Endothelial cell of umbilical vein (primary cell): ENCODE measurements at regions not wholly inside any gene's neighbourhood (a gene's known extent, or its start where the extent isn't known, plus 50 kb on each side); places are given as distances from the start of the nearest gene placed in this dataset.

ENCODE experiments used
- BruUV-seq: library from RNA; stranded (reverse); fragments of 400-500 nt; replicated peaks from 2 replicates; lab custom pipeline; 2021; lab: Mats Ljungman, UMichigan
- CTCF ChIA-PET: fragments of 300-600, 350-600 bp; sonication (Branson Sonifier 250); formaldehyde crosslinking; loops from one replicate; lab custom pipeline; 2021; ENCODE audit warnings: antibody characterized with exemption, inconsistent platforms; lab: Charles Lee
- POLR2A ChIA-PET: fragments of 300-600, 350-600 bp; sonication (Branson Sonifier 250); formaldehyde crosslinking; loops from one replicate; lab custom pipeline; 2021; ENCODE audit warnings: antibody characterized with exemption, inconsistent platforms; lab: Charles Lee
- DNase-seq: peaks from one replicate; pipeline ENCODE4 v3.0.0-alpha.2; 2011; ENCODE audit warnings: low read depth, low spot score
- FAIRE-seq: peaks from 2 replicates; lab custom pipeline; 2011; peaks lifted over from hg19 to GRCh38; lab: Jason Lieb, UNC
- H2AFZ ChIP-seq: 2 replicates; pipeline ENCODE4 v1.6.0; 2012; ENCODE audit warnings: low read depth, low read length, control low read depth, inconsistent platforms
- H3K27ac ChIP-seq: 2 replicates; pipeline ENCODE4 v1.5.1; 2011; ENCODE audit warnings: low read depth, mild to moderate bottlenecking, control low read depth, low read length, moderate library complexity; ENCODE audit not compliant: insufficient read depth
- H3K27me3 ChIP-seq, 2 experiments: 2 replicates each; pipeline versions ENCODE4 v1.6.0 to v1.6.1; 2011; ENCODE audit warnings: low read length in 2 of 2, mixed read lengths in 1 of 2; ENCODE audit not compliant: control insufficient read depth in 2 of 2, insufficient read depth in 2 of 2
- H3K36me3 ChIP-seq, 2 experiments: 2 replicates in 1 of 2; 3 replicates in 1 of 2; pipeline ENCODE4 v1.5.1; 2011; ENCODE audit warnings: low read length in 2 of 2, mild to moderate bottlenecking in 1 of 2, moderate library complexity in 1 of 2; ENCODE audit not compliant: control insufficient read depth in 2 of 2, insufficient read depth in 2 of 2; ENCODE audit errors: extremely low read depth in 1 of 2
- H3K4me1 ChIP-seq: 3 replicates; pipeline ENCODE4 v1.5.1; 2011; ENCODE audit warnings: mild to moderate bottlenecking, low read length; ENCODE audit not compliant: control insufficient read depth, insufficient read depth; ENCODE audit errors: extremely low read depth
- H3K4me2 ChIP-seq: 2 replicates; pipeline ENCODE4 v1.6.1; 2011; ENCODE audit warnings: low read length, control low read depth, mixed read lengths; ENCODE audit not compliant: insufficient read depth
- H3K4me3 ChIP-seq, 3 experiments: fragments of 200-600 bp in 1 of 3; sonication (generic), shearing (Covaris generic) in 1 of 3; replicated peaks in 1 of 3; 2 replicates each; pipeline ENCODE4 v1.5.1; 2011 to 2016; ENCODE audit warnings: control low read depth in 3 of 3, low read length in 3 of 3, mild to moderate bottlenecking in 2 of 3, inconsistent platforms in 1 of 3, low read depth in 1 of 3, moderate library complexity in 1 of 3; ENCODE audit not compliant: insufficient read depth in 1 of 3
- H3K79me2 ChIP-seq: 2 replicates; pipeline ENCODE4 v1.6.0; 2012; ENCODE audit warnings: low read length, inconsistent platforms; ENCODE audit not compliant: control insufficient read depth, insufficient read depth
- H3K9ac ChIP-seq: replicated peaks from 2 replicates; pipeline ENCODE3; 2011; ENCODE audit warnings: low read length, control low read depth; ENCODE audit not compliant: insufficient read depth; ENCODE audit errors: extremely low read depth
- H3K9me1 ChIP-seq: replicated peaks from 3 replicates; pipeline ENCODE4 v1.6.0; 2011; ENCODE audit warnings: mild to moderate bottlenecking, low read length; ENCODE audit not compliant: control insufficient read depth, insufficient read depth; ENCODE audit errors: extremely low read depth
- H3K9me3 ChIP-seq: replicated peaks from 2 replicates; pipeline ENCODE4 v1.5.1; 2012; ENCODE audit warnings: low read length, inconsistent platforms; ENCODE audit not compliant: control insufficient read depth, insufficient read depth
- H4K20me1 ChIP-seq: replicated peaks from 2 replicates; pipeline ENCODE3; 2011; ENCODE audit warnings: mild to moderate bottlenecking, low read length; ENCODE audit not compliant: control insufficient read depth, insufficient read depth; ENCODE audit errors: extremely low read depth
- CTCF ChIP-seq, 2 donors: IDR thresholded peaks; 1 replicate in 1 of 2; 2 replicates in 1 of 2; pipeline ENCODE4 v1.5.1; 2011; ENCODE audit warnings: low read length in 2 of 2, mild to moderate bottlenecking in 2 of 2, moderate library complexity in 2 of 2, control low read depth in 1 of 2, inconsistent platforms in 1 of 2, low read depth in 1 of 2; ENCODE audit not compliant: insufficient read depth in 1 of 2; ENCODE audit errors: extremely low read depth in 1 of 2
- EZH2 ChIP-seq: IDR thresholded peaks from 2 replicates; pipeline ENCODE4 v1.6.1; 2012; ENCODE audit warnings: borderline replicate concordance, low read depth, mild to moderate bottlenecking, moderate library complexity, low read length, inconsistent platforms; ENCODE audit not compliant: severe bottlenecking
- FOS ChIP-seq: IDR thresholded peaks from 2 replicates; pipeline ENCODE4 v1.6.1; 2011; ENCODE audit warnings: mild to moderate bottlenecking, low read length, moderate library complexity, borderline replicate concordance; ENCODE audit not compliant: insufficient read depth
- GATA2 ChIP-seq: IDR thresholded peaks from 2 replicates; pipeline ENCODE4 v1.7.0; 2011; ENCODE audit warnings: low read depth, mild to moderate bottlenecking, moderate library complexity, mixed read lengths, low read length; ENCODE audit not compliant: insufficient read length, insufficient read depth
- JUN ChIP-seq: IDR thresholded peaks from 2 replicates; pipeline ENCODE4 v1.6.1; 2011; ENCODE audit warnings: borderline replicate concordance, low read depth; ENCODE audit not compliant: insufficient read length, insufficient read depth
- MAX ChIP-seq: IDR thresholded peaks from 2 replicates; pipeline ENCODE4 v1.6.1; 2011; ENCODE audit not compliant: insufficient read depth, insufficient read length
- MYC ChIP-seq: IDR thresholded peaks from one replicate; pipeline ENCODE4 v1.6.1; 2011; ENCODE audit warnings: mild to moderate bottlenecking, low read depth, low read length
- POLR2A ChIP-seq: IDR thresholded peaks from 2 replicates; pipeline ENCODE4 v1.6.1; 2012; ENCODE audit warnings: low read depth, mild to moderate bottlenecking, control low read depth, low read length
- POLR2AphosphoS5 ChIP-seq: IDR thresholded peaks from 2 replicates; pipeline ENCODE4 v1.6.1; 2012; ENCODE audit warnings: low read depth, mild to moderate bottlenecking, control low read depth, low read length, moderate library complexity; ENCODE audit not compliant: insufficient read depth
- dilution Hi-C: fragments of 300-500 bp; cut with MboI; formaldehyde crosslinking; loops from one replicate; pipeline ENCODE4 v1.15.0; 2019; ENCODE audit warnings: low sequenced_read_pairs; ENCODE audit not compliant: extremely low pct_ligation_motif_present
- intact Hi-C: fragments of 100-400 bp; cut with micrococcal nuclease; formaldehyde crosslinking; loops from one replicate; pipeline ENCODE4 v1.10.0; 2022

GRCh38 chr6:92770540-92770939 is 648.8 kb downstream of the EPHA7 start:
- no peaks in the 10 kb centered on the region for H3K9me3 ChIP-seq
- no peak for TF ChIP-seq POLR2AphosphoS5
- no peak for TF ChIP-seq EZH2
- TF ChIP-seq CTCF (IDR thresholded peaks at IDR 0.05; ENCODE audit: extremely low read depth in 1 of 2, insufficient read depth in 1 of 2, low read depth in 1 of 2, low read length in 2 of 2), result no peak
- no peak for TF ChIP-seq POLR2A
- no peak for TF ChIP-seq GATA2
- no peak for TF ChIP-seq MAX
- TF ChIP-seq MYC, result no peak
- FAIRE-seq (no peak), DNase-seq (no peak)
- no peaks in the 10 kb centered on the region for H3K4me1 ChIP-seq
- no peak overlapping the region for H2AFZ ChIP-seq
- CTCF ChIA-PET, result no interaction called here
- intact Hi-C loops (no loop called here), dilution Hi-C loops (no loop called here)
- no peaks in the 10 kb centered on the region for H3K9me1 ChIP-seq
- H3K9ac ChIP-seq, result no peak overlapping the region
- no peak overlapping the region for H3K27ac ChIP-seq
- no peak overlapping the region for H3K4me2 ChIP-seq
- H4K20me1 ChIP-seq, result no peaks in the 10 kb centered on the region
- no TSS peak for BruUV-seq
- POLR2A ChIA-PET, result no interaction called here
- no peaks in the 10 kb centered on the region for H3K36me3 ChIP-seq
- H3K4me3 ChIP-seq, result no peak overlapping the region
- no peaks in the 10 kb centered on the region for H3K27me3 ChIP-seq
- no peaks in the 10 kb centered on the region for H3K79me2 ChIP-seq

GRCh38 chr6:92767101-92767500 is 652.3 kb downstream of the EPHA7 start:
- Histone ChIP-seq H3K9ac (no peak overlapping the region), H3K27ac (no peak overlapping the region), H3K4me2 (no peak overlapping the region), H2AFZ (no peak overlapping the region), H3K4me3 (no peak overlapping the region), H3K9me3 (no peaks in the 10 kb centered on the region), H3K79me2 (no peaks in the 10 kb centered on the region), H3K27me3 (no peaks in the 10 kb centered on the region), H3K9me1 (no peaks in the 10 kb centered on the region), H4K20me1 (no peaks in the 10 kb centered on the region), H3K36me3 (no peaks in the 10 kb centered on the region), H3K4me1 (no peaks in the 10 kb centered on the region)
- TF ChIP-seq CTCF (IDR thresholded peaks at IDR 0.05; ENCODE audit: extremely low read depth in 1 of 2, insufficient read depth in 1 of 2, low read depth in 1 of 2, low read length in 2 of 2) (no peak), GATA2 (no peak), MYC (no peak), POLR2AphosphoS5 (no peak), MAX (no peak), EZH2 (no peak), POLR2A (no peak), FOS (no peak), JUN (no peak)
- POLR2A ChIA-PET, result no interaction called here
- no peak for FAIRE-seq
- intact Hi-C loops, result no loop called here
- CTCF ChIA-PET, result no interaction called here
- no TSS peak for BruUV-seq
- dilution Hi-C loops, result no loop called here
- DNase-seq, result no peak
